GM19463 (cell line): ENCODE measurements at regions not wholly inside any gene's neighbourhood (a gene's known extent, or its start where the extent isn't known, plus 50 kb on each side); places are given as distances from the start of the nearest gene placed in this dataset.

Source experiments
- ATAC-seq: cut with Tn5 transposase; IDR thresholded peaks from one replicate; pipeline ENCODE4 v1.9.1; 2021; ENCODE audit warnings: mild to moderate bottlenecking, moderate library complexity; ENCODE audit not compliant: unreplicated experiment

GRCh38 chr20:9920866-9921265, 82.0 kb upstream of the PAK5 start:
- no peak for ATAC-seq

GRCh38 chr20:9919271-9920014, 80.6 kb upstream of the PAK5 start:
- ATAC-seq, result peak; percentile 80

- peak; percentile 34 for ATAC-seq
These were observed 79.5 kb upstream of the PAK5 start for GRCh38 chr20:9918348-9918747.

DNA sequence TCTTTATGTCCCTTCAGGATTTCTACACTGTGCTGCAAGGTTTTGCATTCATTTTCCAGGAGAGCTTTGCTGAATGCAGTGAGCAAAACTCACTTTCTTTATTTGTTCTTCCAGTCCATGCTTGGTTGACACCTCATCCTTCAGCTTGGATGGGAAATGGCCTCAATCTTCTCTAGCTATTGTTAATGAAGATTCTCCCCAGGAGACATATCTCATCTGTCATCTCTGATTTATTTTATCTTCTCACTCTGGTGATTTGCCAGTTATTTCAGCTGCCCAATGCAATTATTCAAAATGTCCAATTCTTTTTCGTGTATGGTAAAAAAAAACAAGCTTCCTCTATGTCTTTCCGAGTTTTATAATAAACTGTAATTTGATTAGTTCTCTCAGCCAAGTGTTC, 77.9 kb upstream of the PAK5 start:
- no peak for ATAC-seq

GRCh38 chr20:9912858-9913434, 74.1 kb upstream of the PAK5 start:
- peak; percentile 81 for ATAC-seq

DNA sequence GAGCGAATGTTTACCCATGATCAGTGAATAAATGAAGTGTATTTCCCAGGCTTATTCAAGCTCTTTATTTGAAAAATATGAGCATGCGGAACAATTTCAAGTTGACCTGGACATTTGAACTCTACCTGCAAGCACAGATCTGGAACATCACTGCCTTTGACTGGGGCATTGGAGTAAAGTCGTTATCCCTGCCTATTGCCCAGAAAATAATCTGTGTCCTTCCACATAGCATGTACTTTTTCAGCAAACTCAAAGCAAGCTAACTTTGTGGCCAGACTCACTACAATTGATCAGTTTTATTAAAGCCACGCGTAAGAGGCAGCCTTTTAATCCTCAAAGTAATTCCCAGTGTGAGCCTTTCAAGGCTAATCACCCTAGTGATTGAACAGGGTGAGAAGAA, 73.4 kb upstream of the PAK5 start:
- no peak for ATAC-seq

DNA sequence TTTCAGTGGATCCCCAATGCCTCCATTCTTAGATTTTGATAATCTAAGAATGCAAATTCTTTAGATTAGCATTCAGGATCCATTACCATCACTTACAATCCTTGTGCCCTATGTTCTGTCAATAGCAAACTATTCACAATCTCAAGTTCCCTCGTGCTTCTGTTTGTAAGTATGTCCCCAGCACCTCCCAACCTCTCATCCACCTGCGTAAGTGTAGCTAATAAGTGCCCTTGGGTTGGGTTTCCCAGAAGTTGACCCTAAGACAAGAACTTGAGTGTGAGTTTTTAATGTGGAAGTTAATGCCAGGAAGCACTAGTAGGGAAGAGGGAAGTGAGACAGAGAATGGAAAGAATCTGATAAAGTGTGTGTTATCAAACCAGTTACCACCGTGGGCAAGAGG, 72.6 kb upstream of the PAK5 start:
- ATAC-seq, result no peak

- ATAC-seq, result no peak
These were observed 70.3 kb upstream of the PAK5 start for GRCh38 chr20:9909167-9909566.

DNA sequence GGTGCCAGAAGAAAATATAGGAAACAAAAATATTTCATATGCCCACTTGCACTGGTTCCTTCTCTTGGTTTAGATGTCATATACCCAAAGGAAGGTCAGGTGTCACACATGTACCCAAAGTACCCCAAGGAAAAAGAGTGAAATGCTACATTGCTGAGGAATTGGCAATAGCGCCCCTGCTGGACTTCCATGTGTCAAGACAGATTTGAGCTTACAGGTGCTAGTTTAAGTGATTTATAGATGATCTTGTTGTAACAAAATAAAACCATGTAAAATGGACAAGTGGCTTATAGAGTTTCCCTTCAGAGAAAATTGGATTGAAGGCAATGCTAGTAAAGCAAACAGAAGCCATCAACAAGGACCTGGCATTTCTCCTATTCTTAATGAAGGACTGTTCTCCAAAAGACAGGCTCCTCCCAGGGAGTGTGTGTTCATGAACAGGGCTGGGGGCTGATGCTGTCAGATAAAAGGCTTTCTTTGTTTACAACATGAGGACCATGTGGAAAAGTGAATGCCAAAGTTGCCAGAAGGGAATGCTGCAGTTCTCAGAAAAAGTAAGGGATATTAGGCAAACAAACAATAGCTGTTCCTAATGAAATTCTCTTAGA, 64.3 kb upstream of the PAK5 start:
- no peak for ATAC-seq

- ATAC-seq, result peak; percentile 54
These were observed 50.5 kb upstream of the PAK5 start for GRCh38 chr20:9889270-9889981.
